DMS114 treated with DMSO at 0.1 percent for 48 hours (cell line): ENCODE measurements at regions not wholly inside any gene's neighbourhood (a gene's known extent, or its start where the extent isn't known, plus 50 kb on each side); places are given as distances from the start of the nearest gene placed in this dataset.
"Not testable (repeated sequence)": the region's sequence is repeated elsewhere in the genome, so short reads cannot be mapped to it uniquely, and the experiment has no call there.

Experiments used
- DNase-seq: peaks from one replicate; lab custom pipeline; 2025; ENCODE audit not compliant: unreplicated experiment; lab: John Stamatoyannopoulos, UW

DNA sequence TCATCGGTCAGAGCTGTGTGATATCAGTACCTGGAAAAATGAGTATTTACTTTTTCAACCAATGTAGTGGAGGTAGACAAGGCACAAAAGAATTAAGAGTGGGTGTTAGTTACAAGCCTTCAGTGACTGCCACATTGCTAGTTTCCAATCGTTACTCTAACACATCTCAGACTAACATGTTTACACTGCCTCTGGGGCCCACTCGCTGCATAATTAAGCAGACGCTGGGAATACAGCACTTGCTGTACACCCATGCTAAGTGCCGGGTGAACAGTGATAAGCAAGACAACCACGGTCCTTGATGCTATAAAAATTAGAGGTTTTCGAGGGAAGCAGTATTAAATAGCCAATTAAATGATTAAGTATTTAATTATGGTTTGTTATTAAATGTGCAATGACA lies 1147.6 kb downstream of the AACS start:
- DNase-seq = no peak

DNA sequence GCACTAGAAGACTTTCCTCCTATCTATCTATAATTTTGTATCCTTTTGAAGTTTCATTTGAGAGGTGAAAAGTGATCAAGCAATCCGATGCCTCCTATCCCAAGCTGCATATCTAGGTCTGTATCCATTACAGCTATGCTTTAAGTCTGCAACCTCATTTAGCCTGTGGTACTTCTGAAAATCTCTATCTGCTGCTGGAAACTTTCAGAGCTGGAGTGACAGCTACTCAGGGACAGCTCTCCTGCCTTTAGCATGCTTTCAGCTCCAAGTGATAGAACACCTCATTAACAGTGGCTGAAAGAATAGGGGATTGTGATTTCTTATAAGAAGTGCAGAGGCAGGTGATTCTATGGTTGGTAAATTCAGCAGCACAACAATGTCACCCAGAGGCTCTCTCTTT lies 1153.5 kb downstream of the AACS start:
- DNase-seq = no peak

DNA sequence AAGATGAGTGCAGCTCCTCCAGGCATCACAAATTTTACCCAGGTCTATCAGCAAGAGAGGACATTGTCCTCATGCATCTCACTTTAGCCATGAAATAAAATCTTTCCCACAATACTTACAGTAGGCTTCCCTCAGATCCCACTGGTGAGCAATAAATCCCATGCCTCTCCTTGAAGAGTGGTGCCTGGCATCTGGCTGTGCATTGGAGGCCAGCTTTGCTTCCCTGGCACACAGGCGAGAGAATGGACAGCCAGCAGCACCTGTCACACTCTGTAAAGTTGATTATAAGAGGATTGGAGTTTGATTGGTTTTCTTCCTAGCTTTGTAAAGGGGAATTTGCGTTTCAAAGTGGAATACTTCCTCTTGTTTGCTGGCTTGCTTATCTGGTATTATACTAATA lies 1153.9 kb downstream of the AACS start:
- DNase-seq = no peak

DNA sequence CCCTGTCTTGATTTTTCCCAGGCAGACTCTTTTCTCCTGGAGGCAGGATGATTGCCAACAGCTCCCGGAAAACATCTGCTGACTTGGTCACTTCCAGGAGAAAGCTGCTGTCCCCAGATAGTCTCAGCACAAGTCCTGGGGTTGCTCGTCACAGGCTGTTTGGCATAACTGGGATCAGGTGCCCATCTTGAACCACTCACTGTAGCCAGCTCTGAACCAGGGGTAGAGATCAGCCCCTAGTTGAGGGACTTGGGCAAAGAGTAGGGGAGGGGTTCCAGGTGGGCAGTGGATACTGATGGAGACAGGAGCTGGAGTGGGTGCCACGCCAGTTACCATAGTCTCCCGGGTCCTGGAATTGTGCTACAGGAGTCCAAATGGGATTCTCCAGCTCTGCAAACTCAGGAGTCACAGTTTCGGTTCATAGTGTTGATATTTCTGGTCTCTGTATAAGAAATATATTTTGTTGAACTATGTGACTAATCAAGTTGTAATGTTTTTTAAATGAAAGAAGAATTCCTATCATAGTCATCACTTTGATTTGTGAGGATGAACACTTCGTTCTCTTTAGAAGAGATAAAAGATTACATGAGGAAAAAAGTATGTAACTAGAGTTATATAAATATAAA lies 1154.5 kb downstream of the AACS start:
- DNase-seq = no peak

DNA sequence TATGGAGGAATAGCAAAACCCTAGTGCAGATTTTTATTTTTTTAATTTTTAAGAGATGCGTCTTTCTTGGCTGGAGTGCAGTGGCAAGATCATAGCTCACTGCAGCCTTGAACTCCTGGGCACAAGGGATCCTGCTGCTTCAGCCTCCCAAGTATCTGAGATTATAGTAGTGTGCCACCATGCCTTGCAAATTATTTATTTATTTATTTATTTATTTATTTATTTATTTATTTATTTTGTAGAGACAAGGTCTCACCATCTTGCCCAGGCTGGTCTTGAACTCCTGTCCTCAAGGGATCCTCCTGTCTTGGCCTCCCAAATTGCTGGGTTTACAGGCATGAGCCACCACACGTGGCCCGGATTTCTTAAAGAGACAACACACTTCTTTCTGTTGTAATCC lies 1158.8 kb downstream of the AACS start:
- DNase-seq = no peak

DNA sequence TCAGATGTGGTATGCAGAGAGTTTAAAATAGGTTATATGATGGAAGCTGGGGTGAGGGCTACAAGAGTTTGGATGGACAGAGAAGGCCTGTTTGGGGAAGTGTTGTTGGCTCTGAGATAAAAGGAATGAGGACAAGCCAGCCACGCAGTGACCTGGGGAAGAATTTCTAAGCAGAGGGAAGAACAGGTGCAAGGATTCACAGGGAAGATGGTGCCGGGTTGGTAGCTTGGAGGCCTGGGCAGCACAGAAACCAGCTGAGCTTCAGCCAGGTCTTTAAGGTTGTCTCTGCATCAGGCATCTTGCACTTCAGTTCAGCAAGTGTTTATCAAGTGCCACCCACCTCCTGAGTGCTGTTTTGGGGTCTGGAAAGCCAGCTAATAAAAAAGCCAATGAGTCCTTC lies 1163.7 kb downstream of the AACS start:
- no peak for DNase-seq

GRCh38 chr12:126232711-126233110 lies 1167.5 kb downstream of the AACS start:
- DNase-seq = no peak

- DNase-seq = no peak
Observed at GRCh38 chr12:126233625-126234024, 1168.4 kb downstream of the AACS start.

DNA sequence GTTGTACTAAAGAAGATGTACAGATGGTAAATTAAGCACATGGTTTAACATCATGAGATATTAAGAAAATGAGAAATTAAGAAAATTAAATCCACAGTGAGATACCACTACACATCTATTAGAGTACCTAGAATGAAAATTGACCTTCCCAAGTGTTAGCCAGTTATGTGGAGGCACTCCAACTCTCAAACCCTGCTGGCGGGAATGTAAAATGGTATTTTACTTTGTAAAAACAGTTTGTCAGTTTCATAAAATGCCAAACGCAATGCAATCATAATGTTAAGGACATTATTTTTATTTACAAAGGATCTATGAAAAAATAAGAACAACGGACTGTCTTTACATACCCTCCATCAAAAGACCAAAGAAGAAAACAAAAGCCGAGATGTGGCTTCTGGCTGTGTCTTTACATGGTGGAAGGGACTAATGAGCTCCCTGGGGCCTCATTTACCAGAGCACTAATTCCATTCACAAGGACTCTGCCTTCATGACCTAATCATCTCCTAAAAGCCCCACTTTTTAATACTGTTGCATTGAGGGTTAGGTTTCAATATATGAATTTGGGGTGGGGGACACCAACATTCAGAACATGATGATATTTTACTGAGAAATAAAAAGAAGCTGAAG lies 1178.7 kb downstream of the AACS start:
- DNase-seq = no peak

DNA sequence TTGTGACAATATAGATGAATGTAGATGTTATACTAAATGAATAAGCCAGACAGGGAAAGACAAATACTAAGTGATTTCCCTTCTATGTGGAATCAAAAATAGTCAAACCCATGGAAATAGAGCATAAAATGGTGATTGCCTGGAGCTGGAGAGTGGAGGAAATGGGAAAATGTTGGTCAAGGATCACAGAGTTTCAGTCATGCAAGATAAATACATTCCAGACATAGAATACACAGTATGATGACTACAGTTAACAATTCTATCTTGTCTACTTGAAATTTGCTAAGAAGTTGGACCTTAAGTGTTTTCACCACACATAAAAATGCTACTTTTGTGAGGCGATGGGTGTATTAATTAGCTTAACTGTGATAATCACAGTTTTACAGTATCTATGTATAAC lies 1182.7 kb downstream of the AACS start:
- DNase-seq = no peak

DNA sequence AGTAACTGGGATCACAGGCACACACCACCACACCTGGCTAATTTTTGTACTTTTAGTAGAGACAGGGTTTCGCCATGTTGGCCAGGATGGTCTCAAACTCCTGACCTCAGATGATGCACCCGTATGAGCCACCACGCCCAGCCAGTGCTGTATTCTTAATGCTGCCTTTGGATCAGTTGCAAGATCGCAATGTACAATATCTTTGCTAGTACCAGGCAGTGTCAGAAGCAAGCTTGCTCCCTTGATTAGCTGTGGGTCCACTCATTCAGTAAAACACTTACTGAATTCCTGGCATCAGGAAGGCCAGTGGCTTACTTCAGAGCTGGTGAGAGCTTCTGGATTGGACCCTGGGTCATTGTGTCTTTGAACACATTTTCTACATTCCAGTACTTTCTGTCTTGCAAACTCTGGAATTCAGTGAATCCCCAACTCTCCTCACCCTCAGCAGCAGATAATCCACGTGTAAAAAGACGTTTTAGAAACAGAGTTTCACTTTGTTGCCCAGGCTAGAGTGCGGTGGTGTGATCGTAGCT lies 1183.7 kb downstream of the AACS start:
- no peak for DNase-seq

DNA sequence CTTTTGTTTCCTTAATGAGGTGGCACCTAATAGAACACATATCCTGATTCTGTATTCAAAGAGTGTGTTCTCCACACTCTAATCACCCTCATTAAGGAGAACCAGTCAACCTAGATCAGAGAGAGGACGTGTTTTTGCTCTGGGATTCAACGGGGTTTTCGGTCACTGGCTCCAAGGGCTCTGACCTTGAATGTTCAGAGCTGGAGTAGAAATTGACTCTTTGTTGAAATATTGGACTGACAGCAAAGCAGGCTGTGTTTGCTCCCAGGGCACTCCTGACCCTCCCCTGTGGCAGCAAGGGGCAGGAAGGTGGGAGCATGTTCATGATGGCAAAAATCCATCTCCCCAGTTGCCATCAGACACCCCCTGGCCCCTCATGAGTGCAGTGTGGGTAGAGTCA lies 1193.0 kb downstream of the AACS start:
- DNase-seq = no peak

DNA sequence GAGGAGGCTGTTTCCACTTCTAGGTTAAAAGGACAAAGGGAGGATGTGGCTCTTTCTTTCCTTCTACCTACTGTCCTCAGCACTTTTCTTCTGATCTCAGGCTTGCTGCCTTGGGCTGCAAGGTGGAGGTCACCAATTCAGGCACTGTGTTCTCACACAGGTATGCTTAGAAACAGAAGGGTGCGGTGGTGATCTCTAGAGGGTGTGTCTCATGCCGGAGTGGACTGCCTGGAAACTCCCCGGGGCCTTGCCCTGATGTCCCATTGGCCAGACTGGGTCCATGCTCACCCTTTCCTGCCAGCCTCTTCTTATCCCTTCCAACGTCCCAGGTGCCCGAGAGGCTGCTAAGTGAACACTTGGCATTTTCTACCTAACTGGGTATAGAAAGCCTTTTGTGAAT lies 1197.6 kb downstream of the AACS start:
- DNase-seq = no peak

GRCh38 chr12:126268222-126268621 lies 1203.0 kb downstream of the AACS start:
- no peak for DNase-seq

- no peak for DNase-seq
Observed at GRCh38 chr12:126271159-126271558, 1205.9 kb downstream of the AACS start.

GRCh38 chr12:126282691-126283090 lies 1217.5 kb downstream of the AACS start:
- no peak for DNase-seq

- no peak for DNase-seq
Observed at GRCh38 chr12:126286203-126286602, 1221.0 kb downstream of the AACS start.

DNA sequence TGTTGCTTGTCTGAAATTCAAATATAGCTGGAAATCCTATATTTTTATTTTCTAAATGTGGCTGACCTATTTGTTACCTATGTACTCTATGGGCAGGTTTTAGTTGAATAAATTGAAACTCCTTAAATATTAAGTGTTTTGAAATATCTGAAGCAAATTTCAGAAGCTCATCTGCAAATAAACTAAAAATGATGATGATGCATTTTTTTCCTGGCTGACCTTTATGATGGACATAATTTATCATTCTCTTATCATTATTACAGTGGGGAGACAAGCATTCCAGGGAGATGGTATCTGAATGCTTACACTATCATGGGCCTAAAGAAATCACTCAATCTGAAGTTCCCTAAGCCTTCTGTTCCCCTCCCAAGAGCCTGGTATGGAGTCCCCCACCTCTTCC lies 1225.2 kb downstream of the AACS start:
- no peak for DNase-seq

GRCh38 chr12:126291987-126292386 lies 1226.8 kb downstream of the AACS start:
- DNase-seq = not testable (repeated sequence)

DNA sequence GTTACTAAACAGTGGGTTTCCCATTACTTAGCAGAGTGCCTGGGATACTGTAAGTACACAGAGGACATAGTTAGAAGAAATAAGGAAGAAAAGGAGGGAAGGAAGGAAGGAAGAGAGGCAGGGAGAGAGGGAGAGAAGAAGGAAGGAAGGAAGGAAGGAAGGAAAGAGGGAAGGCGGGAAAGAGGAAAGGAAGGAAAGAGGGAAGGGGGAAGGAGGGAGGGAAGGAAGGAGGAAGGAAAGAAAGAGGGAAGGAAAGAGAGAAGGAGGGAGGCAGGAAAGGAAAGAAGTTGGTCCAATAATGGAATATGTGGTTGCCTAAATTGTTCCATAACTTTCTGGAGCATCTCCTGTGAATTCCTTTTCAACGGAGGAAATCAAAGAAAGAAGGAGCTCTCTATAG lies 1230.4 kb downstream of the AACS start:
- no peak for DNase-seq

GRCh38 chr12:126309278-126309677 lies 1244.0 kb downstream of the AACS start:
- DNase-seq = no peak

DNA sequence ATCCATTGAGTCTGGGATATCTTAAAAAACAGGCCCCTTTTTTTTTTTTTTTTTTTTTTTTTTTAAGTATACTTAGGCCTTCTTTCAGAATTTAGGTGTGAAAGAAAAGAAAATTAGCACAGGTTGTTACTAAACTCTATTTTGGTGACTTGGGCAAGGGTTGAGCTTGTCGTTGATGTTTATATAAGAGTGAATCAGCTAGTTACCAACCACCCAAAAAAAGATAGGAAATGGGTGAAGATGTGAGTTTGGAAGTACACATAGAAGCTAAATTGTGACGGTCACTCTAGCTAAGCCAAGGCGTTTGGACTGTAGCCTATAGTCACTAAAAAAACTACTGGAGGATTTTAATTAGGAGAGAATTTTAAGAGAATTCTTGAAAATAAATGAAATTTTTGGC lies 1247.2 kb downstream of the AACS start:
- no peak for DNase-seq

- no peak for DNase-seq
Observed at GRCh38 chr12:126316411-126316810, 1251.2 kb downstream of the AACS start.
